Neural cell (in vitro differentiated cells): ENCODE measurements at regions not wholly inside any gene's neighbourhood (a gene's known extent, or its start where the extent isn't known, plus 50 kb on each side); places are given as distances from the start of the nearest gene placed in this dataset.

ENCODE experiments used
- CTCF ChIP-seq: fragments of 450-650 bp; IDR thresholded peaks from 2 replicates; pipeline ENCODE4 v1.5.1; 2014; ENCODE audit warnings: antibody characterized with exemption, mild to moderate bottlenecking, moderate library complexity; ENCODE audit not compliant: poor library complexity, severe bottlenecking
- EZH2 ChIP-seq: fragments of 200-600, 300-800 bp; shearing (Covaris generic), sonication (generic); IDR thresholded peaks from 2 replicates; pipeline ENCODE4 v1.6.1; 2014; ENCODE audit warnings: antibody characterized with exemption, low read length, borderline replicate concordance, mild to moderate bottlenecking; ENCODE audit not compliant: insufficient read depth, poor library complexity, severe bottlenecking
- MXI1 ChIP-seq: fragments of 450-650 bp; conservative IDR thresholded peaks from 2 replicates; pipeline ENCODE4 v1.6.1; 2014; ENCODE audit warnings: antibody characterized with exemption, mild to moderate bottlenecking; ENCODE audit not compliant: poor library complexity, severe bottlenecking
- RAD21 ChIP-seq: fragments of 450-650 bp; conservative IDR thresholded peaks from 2 replicates; pipeline ENCODE4 v1.6.1; 2014; ENCODE audit warnings: antibody characterized with exemption, mild to moderate bottlenecking, moderate library complexity

GRCh38 chr2:196251132-196251531 lies 79.8 kb upstream of the STK17B start:
- TF ChIP-seq CTCF, result no peak
- no peak for TF ChIP-seq EZH2
- no peak for TF ChIP-seq MXI1
- no peak for TF ChIP-seq RAD21
